ENCODE measurements at regions not wholly inside any gene's neighbourhood (a gene's known extent, or its start where the extent isn't known, plus 50 kb on each side); places are given as distances from the start of the nearest gene placed in this dataset.

DNA sequence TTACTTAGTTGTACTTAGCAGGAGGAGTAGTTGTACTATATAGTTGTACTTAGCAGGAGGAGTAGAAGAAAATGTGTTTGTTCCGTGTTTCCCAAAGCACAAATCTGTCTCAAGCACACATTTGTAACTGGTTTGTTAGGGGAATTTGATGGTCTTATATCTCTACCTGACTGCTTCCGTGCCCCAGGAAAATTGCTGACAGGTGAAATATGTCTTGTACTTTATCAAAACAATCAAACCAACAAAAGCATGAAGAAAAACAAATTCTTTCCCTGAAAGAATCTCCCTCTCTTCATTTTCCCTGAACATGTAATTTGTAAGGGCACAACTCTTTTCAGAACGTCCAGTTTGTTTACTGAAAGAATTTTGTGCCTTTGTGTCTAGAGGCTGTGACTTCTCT is 106.6 kb upstream of the RGS17 start:
- H3K56ac ChIP-seq (replicated peaks; ENCODE audit: insufficient read length, low read depth, low read length), result no peak overlapping the region
- DNase-seq (ENCODE audit: low read depth in 1 of 2, low spot score in 2 of 2) (no peak), FAIRE-seq (no peak)
- no peaks in the 10 kb centered on the region for H4K20me1 ChIP-seq (replicated peaks in 1 of 2; ENCODE audit: control insufficient read depth in 1 of 2, insufficient read depth in 2 of 2, low read length in 2 of 2)
- no peak overlapping the region for H4K91ac ChIP-seq (replicated peaks; ENCODE audit: insufficient read length, low read length)
- H3K18ac ChIP-seq (ENCODE audit: extremely low read depth, low read length), result no peak overlapping the region
- H2AK5ac ChIP-seq (ENCODE audit: low read depth, low read length), result no peak overlapping the region
- H3K27me3 ChIP-seq (replicated peaks in 1 of 4; ENCODE audit: control insufficient read depth in 3 of 4, extremely low read depth in 1 of 4, insufficient read depth in 3 of 4, low read length in 3 of 4), result no peaks in the 10 kb centered on the region
- no peak overlapping the region for H2BK20ac ChIP-seq (ENCODE audit: low read length)
- no peak overlapping the region for H2AFZ ChIP-seq (ENCODE audit: low read length)
- H4K5ac ChIP-seq (ENCODE audit: insufficient read length, low read depth, low read length), result no peak overlapping the region
- no peak overlapping the region for H4K8ac ChIP-seq (ENCODE audit: extremely low read depth, insufficient read depth, low read length)
- H2BK15ac ChIP-seq (ENCODE audit: low read length), result no peak overlapping the region
- H2BK5ac ChIP-seq (ENCODE audit: low read depth, low read length), result no peak overlapping the region
- H3K23me2 ChIP-seq (ENCODE audit: low read depth, low read length), result no peaks in the 10 kb centered on the region
- no peaks in the 10 kb centered on the region for H3K36me3 ChIP-seq (ENCODE audit: control insufficient read depth in 2 of 4, insufficient read depth in 4 of 4, low read length in 3 of 4)
- H3K9ac ChIP-seq (replicated peaks in 1 of 4; ENCODE audit: extremely low read depth in 1 of 4, low read depth in 3 of 4, low read length in 3 of 4), result no peak overlapping the region
- no peak overlapping the region for H3K23ac ChIP-seq (ENCODE audit: insufficient read length)
- ChIA-PET POLR2A (ENCODE audit: partially characterized antibody) (no interaction called here), CTCF (ENCODE audit: partially characterized antibody) (interaction anchor here (1.1 kb wide), 1 partner anchor 316 kb away, joined by 3 read pairs; no protein-coding TSS in a partner anchor)
- H3K14ac ChIP-seq (ENCODE audit: insufficient read length), result no peak overlapping the region
- H3K4ac ChIP-seq (replicated peaks; ENCODE audit: insufficient read length, low read depth, low read length), result no peak overlapping the region
- no peaks in the 10 kb centered on the region for H3K79me2 ChIP-seq (ENCODE audit: control insufficient read depth in 1 of 2, insufficient read depth in 2 of 2, low read length in 2 of 2)
- H3K4me1 ChIP-seq (replicated peaks in 1 of 4; ENCODE audit: control insufficient read depth in 3 of 4, insufficient read depth in 4 of 4, low read length in 3 of 4), result no peaks in the 10 kb centered on the region
- no peaks in the 10 kb centered on the region for H3K79me1 ChIP-seq (ENCODE audit: low read depth, low read length)
- no peak overlapping the region for H3K4me2 ChIP-seq (ENCODE audit: insufficient read depth in 1 of 2, low read depth in 2 of 2, low read length in 2 of 2)
- H2BK12ac ChIP-seq (ENCODE audit: low read depth, low read length), result no peak overlapping the region
- no peak overlapping the region for H3K4me3 ChIP-seq (ENCODE audit: extremely low read depth in 1 of 4, insufficient read depth in 2 of 4, low read depth in 3 of 4, low read length in 4 of 4)
- H3K27ac ChIP-seq (ENCODE audit: low read depth, low read length), result no peak overlapping the region
- H2BK120ac ChIP-seq (replicated peaks; ENCODE audit: low read depth, low read length), result no peak overlapping the region
- 77% methylated on average over 3 of the region's 3 CpGs; no CpG with 5 or more reads in 1 of the 2 experiments for WGBS, 2 experiments (ENCODE audit: extremely low coverage in 1 of 2, insufficient coverage in 1 of 2, insufficient read length in 1 of 2, insufficient replicate concordance in 2 of 2, low coverage in 1 of 2, low lambda C conversion rate in 2 of 2, missing lambda C conversion rate in 1 of 2)
- H3K9me3 ChIP-seq (ENCODE audit: insufficient read depth in 2 of 2, low read depth in 1 of 2, low read length in 1 of 2), result peaks cover 0 to 2% of the 10 kb centered on the region in 2 experiments; a peak in 2 of 4 replicates
- TF ChIP-seq TAF7 (optimal IDR thresholded peaks at IDR 0.05; ENCODE audit: borderline replicate concordance, low read depth, low read length) (no peak), POLR2A (IDR thresholded peaks at IDR 0.05; ENCODE audit: control extremely low read depth in 1 of 2, low read depth in 2 of 2, low read length in 2 of 2) (no peak), GABPA (IDR thresholded peaks at IDR 0.05; ENCODE audit: borderline replicate concordance, insufficient read depth, low read length) (no peak), SP2 (IDR thresholded peaks at IDR 0.05; ENCODE audit: low read length) (no peak), CREB1 (IDR thresholded peaks at IDR 0.05) (no peak), TCF12 (IDR thresholded peaks at IDR 0.05; ENCODE audit: low read depth, low read length) (no peak), ASH2L (IDR thresholded peaks at IDR 0.05; ENCODE audit: low read length) (no peak), KDM5A (IDR thresholded peaks at IDR 0.05; ENCODE audit: low read length) (no peak), TAF1 (IDR thresholded peaks at IDR 0.05; ENCODE audit: low read depth, low read length) (no peak), SP4 (IDR thresholded peaks at IDR 0.05; ENCODE audit: low read length) (no peak)
- TF ChIP-seq, protein P1, sequence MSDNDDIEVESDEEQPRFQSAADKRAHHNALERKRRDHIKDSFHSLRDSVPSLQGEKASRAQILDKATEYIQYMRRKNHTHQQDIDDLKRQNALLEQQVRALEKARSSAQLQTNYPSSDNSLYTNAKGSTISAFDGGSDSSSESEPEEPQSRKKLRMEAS (IDR thresholded peaks at IDR 0.05), result no peak
